ENCODE measurements at regions not wholly inside any gene's neighbourhood (a gene's known extent, or its start where the extent isn't known, plus 50 kb on each side); places are given as distances from the start of the nearest gene placed in this dataset.
A peak's percentile ranks its signal among the peaks of the same experiment; 100 is the strongest.

GRCh38 chr2:207478572-207478971 is 51.2 kb upstream of the CREB1 start:
- H3K4me3 ChIP-seq (ENCODE audit: low read depth, low read length), result no peak overlapping the region
- no peak for TF ChIP-seq CTCF (IDR thresholded peaks at IDR 0.05; ENCODE audit: low read depth, low read length)
- in situ Hi-C loops (cut with HindIII; ENCODE audit: low sequenced_read_pairs), result no loop called here
- no peak for DNase-seq (ENCODE audit: low read depth, low spot score)

- peak; percentile 56 for DNase-seq (ENCODE audit: low read depth, low spot score)
- in situ Hi-C loops (cut with HindIII; ENCODE audit: low sequenced_read_pairs), result no loop called here
- TF ChIP-seq CTCF (IDR thresholded peaks at IDR 0.05; ENCODE audit: low read depth, low read length), result no peak
- H3K4me3 ChIP-seq (ENCODE audit: low read depth, low read length), result no peak overlapping the region
These were observed 50.5 kb upstream of the CREB1 start for GRCh38 chr2:207479198-207479785.

All from astrocyte of the spinal cord (primary cell).